Stromal cell of bone marrow (primary cell): ENCODE measurements at regions not wholly inside any gene's neighbourhood (a gene's known extent, or its start where the extent isn't known, plus 50 kb on each side); places are given as distances from the start of the nearest gene placed in this dataset.

ENCODE experiments used
- DNase-seq: peaks from one replicate; pipeline ENCODE4 v3.0.0-alpha.2; 2012; ENCODE audit warnings: low read depth

GRCh38 chr4:24287096-24287495, 297.3 kb downstream of the DHX15 start:
- DNase-seq = no peak

- DNase-seq = no peak
These were observed 298.6 kb downstream of the DHX15 start for GRCh38 chr4:24285759-24286158.

GRCh38 chr4:24282446-24282845, 301.9 kb downstream of the DHX15 start:
- DNase-seq = no peak

GRCh38 chr4:24279911-24280375, 304.4 kb downstream of the DHX15 start:
- no peak for DNase-seq

GRCh38 chr4:24279469-24279868, 304.9 kb downstream of the DHX15 start:
- DNase-seq = no peak

GRCh38 chr4:24278693-24279092, 305.7 kb downstream of the DHX15 start:
- peak; percentile 19 for DNase-seq

- peak; percentile 58 for DNase-seq
These were observed 309.9 kb downstream of the DHX15 start for GRCh38 chr4:24274381-24274941.

GRCh38 chr4:24273136-24273535, 311.2 kb downstream of the DHX15 start:
- DNase-seq = no peak

GRCh38 chr4:24266951-24267722, 317.2 kb downstream of the DHX15 start:
- no peak for DNase-seq

- no peak for DNase-seq
These were observed 318.4 kb downstream of the DHX15 start for GRCh38 chr4:24265989-24266388.

GRCh38 chr4:24262616-24263015, 321.7 kb downstream of the DHX15 start:
- no peak for DNase-seq

- no peak for DNase-seq
These were observed 322.3 kb downstream of the DHX15 start for GRCh38 chr4:24262084-24262483.

GRCh38 chr4:24260923-24261564, 323.3 kb downstream of the DHX15 start:
- peak; percentile 31 for DNase-seq

- DNase-seq = no peak
These were observed 324.1 kb downstream of the DHX15 start for GRCh38 chr4:24260133-24260715.

- DNase-seq = no peak
These were observed 327.8 kb downstream of the DHX15 start for GRCh38 chr4:24256547-24256946.

- DNase-seq = no peak
These were observed 328.3 kb downstream of the DHX15 start for GRCh38 chr4:24256066-24256465.

GRCh38 chr4:24252121-24252520, 332.2 kb downstream of the DHX15 start:
- DNase-seq = no peak

GRCh38 chr4:24251589-24251988, 332.8 kb downstream of the DHX15 start:
- DNase-seq = no peak

GRCh38 chr4:24249972-24250371, 334.4 kb downstream of the DHX15 start:
- DNase-seq = no peak

GRCh38 chr4:24248674-24249630, 335.4 kb downstream of the DHX15 start:
- peak; percentile 15 for DNase-seq

GRCh38 chr4:24245491-24245820, 338.9 kb downstream of the DHX15 start:
- no peak for DNase-seq
